ENCODE measurements at regions not wholly inside any gene's neighbourhood (a gene's known extent, or its start where the extent isn't known, plus 50 kb on each side); places are given as distances from the start of the nearest gene placed in this dataset.
A peak's percentile ranks its signal among the peaks of the same experiment; 100 is the strongest.

- TF ChIP-seq ZNF251 (CRISPR knock-in tag; IDR thresholded peaks at IDR 0.05) (no peak), SAP130 (CRISPR knock-in tag; IDR thresholded peaks at IDR 0.05; ENCODE audit: low read depth) (peak; percentile 56; the same call in 1 of the 2 replicates), ZSCAN31 (CRISPR knock-in tag; IDR thresholded peaks at IDR 0.05; ENCODE audit: low read depth) (0 out of 2 replicates have a peak, but pooled peaks have one; percentile 52), BCL6 (CRISPR knock-in tag; IDR thresholded peaks at IDR 0.05) (no peak), ESRRA (CRISPR knock-in tag; IDR thresholded peaks at IDR 0.05; ENCODE audit: low read depth) (no peak), HMG20A (CRISPR knock-in tag; IDR thresholded peaks at IDR 0.05; ENCODE audit: borderline replicate concordance) (peak; percentile 63; the same call in 1 of the 2 replicates), ZNF331 (CRISPR knock-in tag; IDR thresholded peaks at IDR 0.05) (no peak), RFXANK (CRISPR knock-in tag; IDR thresholded peaks at IDR 0.05) (0 out of 2 replicates have a peak, but pooled peaks have one; percentile 18), ZFP36L2 (CRISPR knock-in tag; IDR thresholded peaks at IDR 0.05) (no peak), ZNF326 (CRISPR knock-in tag; IDR thresholded peaks at IDR 0.05; ENCODE audit: borderline replicate concordance) (no peak), TEAD3 (CRISPR knock-in tag; optimal IDR thresholded peaks at IDR 0.05; ENCODE audit: borderline replicate concordance) (peak; percentile 86), ZNF407 (CRISPR knock-in tag; IDR thresholded peaks at IDR 0.05; ENCODE audit: not compliant biosample characterization) (no peak), JUND (CRISPR knock-in tag; IDR thresholded peaks at IDR 0.05) (peak; percentile 71; the same call in 1 of the 2 replicates), SALL2 (CRISPR knock-in tag; IDR thresholded peaks at IDR 0.05) (no peak), ZNF160 (CRISPR knock-in tag; IDR thresholded peaks at IDR 0.05) (no peak), TRAFD1 (CRISPR knock-in tag; IDR thresholded peaks at IDR 0.05; ENCODE audit: borderline replicate concordance) (no peak), SIN3A (IDR thresholded peaks at IDR 0.05; ENCODE audit: borderline replicate concordance, low read depth, low read length) (no peak), MIXL1 (CRISPR knock-in tag; IDR thresholded peaks at IDR 0.05) (peak; percentile 23; the same call in 1 of the 2 replicates)
Observed at GRCh38 chr20:19880256-19881079, 122.4 kb downstream of the RIN2 start (continued).

Measured in HepG2 (cell line).